ENCODE measurements at regions not wholly inside any gene's neighbourhood (a gene's known extent, or its start where the extent isn't known, plus 50 kb on each side); places are given as distances from the start of the nearest gene placed in this dataset.

DNA sequence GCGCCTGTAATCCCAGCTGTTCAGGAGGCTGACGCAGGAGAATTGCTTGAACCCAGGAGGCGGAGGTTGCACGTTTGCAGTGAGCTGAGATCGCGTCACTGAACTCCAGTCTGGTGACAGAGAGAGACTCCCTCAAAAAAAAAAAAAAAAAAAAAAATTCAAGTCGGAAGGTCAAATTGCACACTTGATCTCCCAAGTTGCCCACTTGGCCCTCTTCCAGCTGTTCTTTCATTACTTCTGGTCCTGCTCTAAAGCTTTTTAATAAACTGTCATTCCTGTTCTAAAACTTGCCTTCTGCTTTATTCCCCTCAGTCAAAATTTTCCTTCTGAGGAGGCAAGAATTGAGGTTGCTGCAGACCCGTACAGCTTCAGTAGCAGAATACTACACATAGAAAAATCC is 2358.0 kb downstream of the ARAP2 start:
- TF ChIP-seq, protein P1, sequence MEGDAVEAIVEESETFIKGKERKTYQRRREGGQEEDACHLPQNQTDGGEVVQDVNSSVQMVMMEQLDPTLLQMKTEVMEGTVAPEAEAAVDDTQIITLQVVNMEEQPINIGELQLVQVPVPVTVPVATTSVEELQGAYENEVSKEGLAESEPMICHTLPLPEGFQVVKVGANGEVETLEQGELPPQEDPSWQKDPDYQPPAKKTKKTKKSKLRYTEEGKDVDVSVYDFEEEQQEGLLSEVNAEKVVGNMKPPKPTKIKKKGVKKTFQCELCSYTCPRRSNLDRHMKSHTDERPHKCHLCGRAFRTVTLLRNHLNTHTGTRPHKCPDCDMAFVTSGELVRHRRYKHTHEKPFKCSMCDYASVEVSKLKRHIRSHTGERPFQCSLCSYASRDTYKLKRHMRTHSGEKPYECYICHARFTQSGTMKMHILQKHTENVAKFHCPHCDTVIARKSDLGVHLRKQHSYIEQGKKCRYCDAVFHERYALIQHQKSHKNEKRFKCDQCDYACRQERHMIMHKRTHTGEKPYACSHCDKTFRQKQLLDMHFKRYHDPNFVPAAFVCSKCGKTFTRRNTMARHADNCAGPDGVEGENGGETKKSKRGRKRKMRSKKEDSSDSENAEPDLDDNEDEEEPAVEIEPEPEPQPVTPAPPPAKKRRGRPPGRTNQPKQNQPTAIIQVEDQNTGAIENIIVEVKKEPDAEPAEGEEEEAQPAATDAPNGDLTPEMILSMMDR (IDR thresholded peaks at IDR 0.05): no peak
- TF ChIP-seq POLR2AphosphoS5 (IDR thresholded peaks at IDR 0.05) (no peak), POLR2A (IDR thresholded peaks at IDR 0.05) (no peak)
